ENCODE measurements at regions not wholly inside any gene's neighbourhood (a gene's known extent, or its start where the extent isn't known, plus 50 kb on each side); places are given as distances from the start of the nearest gene placed in this dataset.

GRCh38 chr16:85333744-85334640, 221.7 kb upstream of the CIBAR2 start:
- Histone ChIP-seq H3K27me3 (no peaks in the 10 kb centered on the region), H3K36me3 (no peaks in the 10 kb centered on the region), H3K4me3 (replicated peaks in 1 of 3) (no peak overlapping the region), H3K27ac (no peak overlapping the region), H3K4me1 (peaks cover 0 to 13% of the 10 kb centered on the region in 2 donors), H3K9me3 (no peaks in the 10 kb centered on the region)
- 83 to 84% methylated on average over 22 to 29 of the region's 29 CpGs for WGBS, 2 donors
- TF ChIP-seq POLR2A (IDR thresholded peaks at IDR 0.05) (no peak), CTCF (IDR thresholded peaks at IDR 0.05) (no peak)
- DNase-seq, result no peak
- intact Hi-C loops (cut with DNase I), result no loop called here

GRCh38 chr16:85334718-85335583, 222.7 kb upstream of the CIBAR2 start:
- Histone ChIP-seq H3K4me1 (peaks cover 0 to 7% of the 10 kb centered on the region in 2 donors), H3K9me3 (no peaks in the 10 kb centered on the region), H3K4me3 (replicated peaks in 1 of 3) (no peak overlapping the region), H3K36me3 (no peaks in the 10 kb centered on the region), H3K27ac (no peak overlapping the region), H3K27me3 (no peaks in the 10 kb centered on the region)
- TF ChIP-seq POLR2A (IDR thresholded peaks at IDR 0.05) (no peak), CTCF (IDR thresholded peaks at IDR 0.05) (no peak)
- DNase-seq, result no peak
- intact Hi-C loops (cut with DNase I), result no loop called here
- 70 to 72% methylated on average over 27 to 35 of the region's 35 CpGs for WGBS, 2 donors

- TF ChIP-seq CTCF (IDR thresholded peaks at IDR 0.05), result no peak
- TF ChIP-seq POLR2A (IDR thresholded peaks at IDR 0.05), result no peak
- no peaks in the 10 kb centered on the region for H3K36me3 ChIP-seq
- no peak overlapping the region for H3K27ac ChIP-seq
- intact Hi-C loops (cut with DNase I), result no loop called here
- H3K9me3 ChIP-seq, result no peaks in the 10 kb centered on the region
- H3K4me1 ChIP-seq, result no peaks in the 10 kb centered on the region
- no peak overlapping the region for H3K4me3 ChIP-seq (replicated peaks in 1 of 3)
- 84 to 89% methylated on average over 18 to 21 of the region's 24 CpGs for WGBS, 2 donors
- H3K27me3 ChIP-seq, result no peaks in the 10 kb centered on the region
- DNase-seq, result no peak
These were observed 223.6 kb upstream of the CIBAR2 start for GRCh38 chr16:85335584-85336491.

- WGBS, 2 donors, result 93% methylated on average over 11 of the region's 11 CpGs
- no peaks in the 10 kb centered on the region for H3K9me3 ChIP-seq
- no peak for DNase-seq
- H3K36me3 ChIP-seq, result no peaks in the 10 kb centered on the region
- TF ChIP-seq CTCF (IDR thresholded peaks at IDR 0.05), result no peak
- TF ChIP-seq POLR2A (IDR thresholded peaks at IDR 0.05), result no peak
- no peaks in the 10 kb centered on the region for H3K27me3 ChIP-seq
- intact Hi-C loops (cut with DNase I), result no loop called here
- no peaks in the 10 kb centered on the region for H3K4me1 ChIP-seq
- no peak overlapping the region for H3K27ac ChIP-seq
- H3K4me3 ChIP-seq (replicated peaks in 1 of 3), result no peak overlapping the region
These were observed 225.8 kb upstream of the CIBAR2 start for GRCh38 chr16:85337910-85338637.

All from thyroid gland (tissue), 4 donors.